ENCODE measurements at regions not wholly inside any gene's neighbourhood (a gene's known extent, or its start where the extent isn't known, plus 50 kb on each side); places are given as distances from the start of the nearest gene placed in this dataset.

DNA sequence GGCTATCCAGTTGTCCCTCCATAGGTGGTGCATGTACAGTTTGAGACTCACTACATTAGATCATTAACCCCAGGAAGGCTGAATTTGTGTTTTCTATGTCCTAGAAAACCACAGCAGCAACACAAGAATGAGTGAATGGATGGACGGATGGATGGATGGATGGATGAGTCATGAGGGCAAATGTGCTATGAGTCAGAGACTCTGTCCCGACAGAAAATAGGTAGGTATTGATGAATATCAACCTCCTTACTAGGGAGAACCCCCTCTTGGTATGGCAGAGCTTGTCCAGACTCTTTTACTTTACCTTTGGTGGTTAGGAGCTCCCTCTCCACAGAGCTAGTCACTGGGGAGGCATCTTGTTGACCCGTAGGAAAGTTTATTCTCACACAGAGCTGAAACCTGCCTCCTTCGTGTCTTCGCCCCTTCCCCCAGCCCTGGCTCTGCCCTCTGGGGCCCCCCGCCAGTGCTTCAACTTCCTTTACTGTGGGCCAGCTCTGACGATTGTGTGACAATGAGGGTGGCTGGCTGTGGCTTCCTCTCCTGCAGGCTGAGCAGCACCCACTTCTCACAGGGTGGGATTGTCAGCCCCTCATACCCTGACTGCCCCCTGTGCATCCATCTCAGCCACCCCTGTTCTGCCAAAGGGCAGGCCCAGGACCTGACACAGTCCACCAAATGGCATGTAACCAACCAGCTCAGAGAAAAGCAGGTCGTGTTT is 145.2 kb downstream of the FOXD2 start:
- TF ChIP-seq, protein P1, sequence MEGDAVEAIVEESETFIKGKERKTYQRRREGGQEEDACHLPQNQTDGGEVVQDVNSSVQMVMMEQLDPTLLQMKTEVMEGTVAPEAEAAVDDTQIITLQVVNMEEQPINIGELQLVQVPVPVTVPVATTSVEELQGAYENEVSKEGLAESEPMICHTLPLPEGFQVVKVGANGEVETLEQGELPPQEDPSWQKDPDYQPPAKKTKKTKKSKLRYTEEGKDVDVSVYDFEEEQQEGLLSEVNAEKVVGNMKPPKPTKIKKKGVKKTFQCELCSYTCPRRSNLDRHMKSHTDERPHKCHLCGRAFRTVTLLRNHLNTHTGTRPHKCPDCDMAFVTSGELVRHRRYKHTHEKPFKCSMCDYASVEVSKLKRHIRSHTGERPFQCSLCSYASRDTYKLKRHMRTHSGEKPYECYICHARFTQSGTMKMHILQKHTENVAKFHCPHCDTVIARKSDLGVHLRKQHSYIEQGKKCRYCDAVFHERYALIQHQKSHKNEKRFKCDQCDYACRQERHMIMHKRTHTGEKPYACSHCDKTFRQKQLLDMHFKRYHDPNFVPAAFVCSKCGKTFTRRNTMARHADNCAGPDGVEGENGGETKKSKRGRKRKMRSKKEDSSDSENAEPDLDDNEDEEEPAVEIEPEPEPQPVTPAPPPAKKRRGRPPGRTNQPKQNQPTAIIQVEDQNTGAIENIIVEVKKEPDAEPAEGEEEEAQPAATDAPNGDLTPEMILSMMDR (conservative IDR thresholded peaks at IDR 0.05 in 1 of 2, IDR thresholded peaks at IDR 0.05 in 1 of 2; ENCODE audit: extremely low read depth in 1 of 2, insufficient read depth in 1 of 2, low read depth in 1 of 2, low read length in 2 of 2), result no peak
- TF ChIP-seq EZH2 (IDR thresholded peaks at IDR 0.05; ENCODE audit: borderline replicate concordance, low read length), result no peak
